ENCODE measurements at regions not wholly inside any gene's neighbourhood (a gene's known extent, or its start where the extent isn't known, plus 50 kb on each side); places are given as distances from the start of the nearest gene placed in this dataset.

GRCh38 chr1:101389547-101389929, 152.7 kb downstream of the S1PR1 start:
- no peak for TF ChIP-seq CTCF (IDR thresholded peaks at IDR 0.05; ENCODE audit: insufficient read depth, low read depth, low read length, missing control alignments)
- no peak for DNase-seq (ENCODE audit: low read depth)
- no peak overlapping the region for H3K4me3 ChIP-seq (ENCODE audit: low read length)

- H3K4me3 ChIP-seq (ENCODE audit: low read length): no peak overlapping the region
- TF ChIP-seq CTCF (IDR thresholded peaks at IDR 0.05; ENCODE audit: insufficient read depth, low read depth, low read length, missing control alignments): no peak
- DNase-seq (ENCODE audit: low read depth): peak; percentile 7
These were observed 155.7 kb downstream of the S1PR1 start for GRCh38 chr1:101392552-101392951.

GRCh38 chr1:101394041-101394440, 157.2 kb downstream of the S1PR1 start:
- DNase-seq (ENCODE audit: low read depth): peak; percentile 10
- H3K4me3 ChIP-seq (ENCODE audit: low read length): no peak overlapping the region
- no peak for TF ChIP-seq CTCF (IDR thresholded peaks at IDR 0.05; ENCODE audit: insufficient read depth, low read depth, low read length, missing control alignments)

GRCh38 chr1:101399222-101399621, 162.4 kb downstream of the S1PR1 start:
- no peak overlapping the region for H3K4me3 ChIP-seq (ENCODE audit: low read length)
- DNase-seq (ENCODE audit: low read depth): no peak
- no peak for TF ChIP-seq CTCF (IDR thresholded peaks at IDR 0.05; ENCODE audit: insufficient read depth, low read depth, low read length, missing control alignments)

- no peak overlapping the region for H3K4me3 ChIP-seq (ENCODE audit: low read length)
- no peak for TF ChIP-seq CTCF (IDR thresholded peaks at IDR 0.05; ENCODE audit: insufficient read depth, low read depth, low read length, missing control alignments)
- DNase-seq (ENCODE audit: low read depth): no peak
These were observed 169.5 kb downstream of the S1PR1 start for GRCh38 chr1:101406271-101406670.

- no peak for TF ChIP-seq CTCF (IDR thresholded peaks at IDR 0.05; ENCODE audit: insufficient read depth, low read depth, low read length, missing control alignments)
- no peak overlapping the region for H3K4me3 ChIP-seq (ENCODE audit: low read length)
- no peak for DNase-seq (ENCODE audit: low read depth)
These were observed 169.9 kb downstream of the S1PR1 start for GRCh38 chr1:101406681-101407080.

GRCh38 chr1:101407505-101408211, 170.8 kb downstream of the S1PR1 start:
- DNase-seq (ENCODE audit: low read depth): no peak
- TF ChIP-seq CTCF (IDR thresholded peaks at IDR 0.05; ENCODE audit: insufficient read depth, low read depth, low read length, missing control alignments): no peak
- no peak overlapping the region for H3K4me3 ChIP-seq (ENCODE audit: low read length)
